Breast epithelium (tissue), 4 donors: ENCODE measurements at regions not wholly inside any gene's neighbourhood (a gene's known extent, or its start where the extent isn't known, plus 50 kb on each side); places are given as distances from the start of the nearest gene placed in this dataset.

Experiments used
- DNase-seq, 2 donors: peaks; one replicate each; pipeline ENCODE4 v3.0.0-alpha.2; 2019; ENCODE audit warnings: low spot score in 2 of 2
- H3K27ac ChIP-seq, 2 donors: fragments of 200-600 bp; sonication (generic) in 1 of 2; one replicate each; pipeline ENCODE4 v1.5.1; 2016 to 2019; ENCODE audit warnings: mild to moderate bottlenecking in 1 of 2
- H3K27me3 ChIP-seq, 2 donors: fragments of 200-600 bp; sonication (generic) in 1 of 2; one replicate each; pipeline versions ENCODE4 v1.5.1 to v1.6.0; 2017 to 2019; ENCODE audit warnings: control low read depth in 1 of 2, mild to moderate bottlenecking in 1 of 2
- H3K36me3 ChIP-seq: fragments of 200-600 bp; one replicate; pipeline ENCODE4 v1.5.1; 2019
- H3K4me1 ChIP-seq, 2 donors: fragments of 200-600 bp; sonication (generic); one replicate each; pipeline ENCODE4 v1.5.1; 2016 to 2019; ENCODE audit warnings: control low read depth in 1 of 2
- H3K4me3 ChIP-seq, 3 donors: fragments of 200-600 bp; sonication (generic); 1 replicate in 2 of 3; 2 replicates in 1 of 3; pipeline ENCODE4 v1.5.1; 2016 to 2019; ENCODE audit warnings: mild to moderate bottlenecking in 3 of 3, moderate library complexity in 2 of 3
- H3K9me3 ChIP-seq, 2 donors: fragments of 200-600 bp; sonication (generic) in 1 of 2; one replicate each; pipeline ENCODE4 v1.5.1; 2016 to 2019; ENCODE audit warnings: control low read depth in 1 of 2
- POLR2A ChIP-seq: fragments of 450-650 bp; IDR thresholded peaks from one replicate; pipeline ENCODE4 v1.6.1; 2016; ENCODE audit warnings: antibody characterized with exemption, mild to moderate bottlenecking, moderate library complexity
- POLR2AphosphoS5 ChIP-seq, 3 donors: sonication (generic); formaldehyde crosslinking; IDR thresholded peaks; one replicate each; pipeline ENCODE4 v1.6.1; 2017; ENCODE audit warnings: antibody characterized with exemption in 3 of 3
- intact Hi-C: fragments of 100-400 bp; cut with DNase I; formaldehyde crosslinking; loops from one replicate; pipeline ENCODE4 v1.15.1; 2023; ENCODE audit warnings: low total_unique reads
- TF ChIP-seq, protein P1 (sequence below), 3 donors: fragments of 450-650 bp; IDR thresholded peaks; one replicate each; pipeline ENCODE4 v1.5.1; 2016 to 2017; ENCODE audit warnings: antibody characterized with exemption in 3 of 3, mild to moderate bottlenecking in 3 of 3, moderate library complexity in 3 of 3

DNA sequence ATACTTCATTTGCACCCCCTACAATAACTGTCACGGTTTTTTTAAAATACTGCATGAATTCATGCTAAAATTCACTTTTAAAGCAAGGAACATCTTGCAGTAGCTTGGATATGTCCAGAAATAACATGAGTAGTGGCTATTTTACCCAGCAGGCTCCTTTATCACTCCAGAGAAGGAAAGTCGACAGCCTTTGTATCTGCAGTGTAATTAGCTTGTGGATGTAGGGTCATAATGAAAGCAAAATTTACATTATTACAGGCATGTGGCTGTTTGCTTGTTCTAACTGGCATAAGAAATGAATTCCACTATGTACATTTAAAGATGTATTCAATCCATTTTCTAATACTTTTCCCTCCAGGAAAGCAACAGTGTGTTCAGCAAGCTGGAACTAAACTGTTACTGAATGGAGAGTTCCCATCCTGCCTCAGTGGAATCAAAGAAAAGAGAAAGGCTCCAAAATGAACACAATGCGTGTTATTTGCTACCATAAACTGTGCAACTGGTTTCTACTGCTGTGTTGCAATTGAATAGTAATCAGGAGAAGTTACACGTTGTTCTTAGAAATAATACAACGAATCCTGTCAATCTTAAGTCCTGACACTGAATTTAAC lies 321.2 kb upstream of the VRK2 start:
- H3K4me1 ChIP-seq, result no peaks in the 10 kb centered on the region
- intact Hi-C loops, result no loop called here
- H3K36me3 ChIP-seq, result no peaks in the 10 kb centered on the region
- H3K27me3 ChIP-seq, result no peaks in the 10 kb centered on the region
- no peak overlapping the region for H3K27ac ChIP-seq
- TF ChIP-seq, protein P1, sequence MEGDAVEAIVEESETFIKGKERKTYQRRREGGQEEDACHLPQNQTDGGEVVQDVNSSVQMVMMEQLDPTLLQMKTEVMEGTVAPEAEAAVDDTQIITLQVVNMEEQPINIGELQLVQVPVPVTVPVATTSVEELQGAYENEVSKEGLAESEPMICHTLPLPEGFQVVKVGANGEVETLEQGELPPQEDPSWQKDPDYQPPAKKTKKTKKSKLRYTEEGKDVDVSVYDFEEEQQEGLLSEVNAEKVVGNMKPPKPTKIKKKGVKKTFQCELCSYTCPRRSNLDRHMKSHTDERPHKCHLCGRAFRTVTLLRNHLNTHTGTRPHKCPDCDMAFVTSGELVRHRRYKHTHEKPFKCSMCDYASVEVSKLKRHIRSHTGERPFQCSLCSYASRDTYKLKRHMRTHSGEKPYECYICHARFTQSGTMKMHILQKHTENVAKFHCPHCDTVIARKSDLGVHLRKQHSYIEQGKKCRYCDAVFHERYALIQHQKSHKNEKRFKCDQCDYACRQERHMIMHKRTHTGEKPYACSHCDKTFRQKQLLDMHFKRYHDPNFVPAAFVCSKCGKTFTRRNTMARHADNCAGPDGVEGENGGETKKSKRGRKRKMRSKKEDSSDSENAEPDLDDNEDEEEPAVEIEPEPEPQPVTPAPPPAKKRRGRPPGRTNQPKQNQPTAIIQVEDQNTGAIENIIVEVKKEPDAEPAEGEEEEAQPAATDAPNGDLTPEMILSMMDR (IDR thresholded peaks at IDR 0.05), result no peak
- TF ChIP-seq POLR2AphosphoS5 (IDR thresholded peaks at IDR 0.05), result no peak
- TF ChIP-seq POLR2A, result no peak
- H3K9me3 ChIP-seq, result no peaks in the 10 kb centered on the region
- no peak overlapping the region for H3K4me3 ChIP-seq
- DNase-seq, result no peak

GRCh38 chr2:57726294-57726693 lies 320.3 kb upstream of the VRK2 start:
- Histone ChIP-seq H3K27me3 (no peaks in the 10 kb centered on the region), H3K36me3 (no peaks in the 10 kb centered on the region), H3K9me3 (no peaks in the 10 kb centered on the region), H3K27ac (no peak overlapping the region), H3K4me3 (no peak overlapping the region), H3K4me1 (no peaks in the 10 kb centered on the region)
- DNase-seq, result no peak
- TF ChIP-seq, protein P1 (IDR thresholded peaks at IDR 0.05), result no peak
- TF ChIP-seq POLR2A (no peak), POLR2AphosphoS5 (IDR thresholded peaks at IDR 0.05) (no peak)
- intact Hi-C loops, result no loop called here

GRCh38 chr2:57728691-57729090 lies 317.9 kb upstream of the VRK2 start:
- TF ChIP-seq, protein P1 (IDR thresholded peaks at IDR 0.05), result no peak
- TF ChIP-seq POLR2AphosphoS5 (IDR thresholded peaks at IDR 0.05) (no peak), POLR2A (no peak)
- intact Hi-C loops, result no loop called here
- Histone ChIP-seq H3K9me3 (no peaks in the 10 kb centered on the region), H3K27ac (no peak overlapping the region), H3K27me3 (no peaks in the 10 kb centered on the region), H3K4me1 (no peaks in the 10 kb centered on the region), H3K4me3 (no peak overlapping the region), H3K36me3 (no peaks in the 10 kb centered on the region)
- no peak for DNase-seq

- Histone ChIP-seq H3K27ac (no peak overlapping the region), H3K4me1 (no peaks in the 10 kb centered on the region), H3K36me3 (no peaks in the 10 kb centered on the region), H3K4me3 (no peak overlapping the region), H3K27me3 (no peaks in the 10 kb centered on the region), H3K9me3 (no peaks in the 10 kb centered on the region)
- intact Hi-C loops, result no loop called here
- TF ChIP-seq POLR2AphosphoS5 (IDR thresholded peaks at IDR 0.05) (no peak), POLR2A (no peak)
- TF ChIP-seq, protein P1 (IDR thresholded peaks at IDR 0.05), result no peak
- DNase-seq, result no peak
Measured at GRCh38 chr2:57733956-57734355, 312.6 kb upstream of the VRK2 start.

- Histone ChIP-seq H3K27ac (no peak overlapping the region), H3K4me3 (no peak overlapping the region), H3K4me1 (no peaks in the 10 kb centered on the region), H3K27me3 (no peaks in the 10 kb centered on the region), H3K9me3 (no peaks in the 10 kb centered on the region), H3K36me3 (no peaks in the 10 kb centered on the region)
- TF ChIP-seq, protein P1 (IDR thresholded peaks at IDR 0.05), result no peak
- TF ChIP-seq POLR2AphosphoS5 (IDR thresholded peaks at IDR 0.05) (no peak), POLR2A (no peak)
- intact Hi-C loops, result no loop called here
- no peak for DNase-seq
Measured at GRCh38 chr2:57740891-57741290, 305.7 kb upstream of the VRK2 start.
